ENCODE measurements at regions not wholly inside any gene's neighbourhood (a gene's known extent, or its start where the extent isn't known, plus 50 kb on each side); places are given as distances from the start of the nearest gene placed in this dataset.

GRCh38 chr6:14715076-14715475, 530.8 kb upstream of the JARID2 start:
- TF ChIP-seq, protein P1, sequence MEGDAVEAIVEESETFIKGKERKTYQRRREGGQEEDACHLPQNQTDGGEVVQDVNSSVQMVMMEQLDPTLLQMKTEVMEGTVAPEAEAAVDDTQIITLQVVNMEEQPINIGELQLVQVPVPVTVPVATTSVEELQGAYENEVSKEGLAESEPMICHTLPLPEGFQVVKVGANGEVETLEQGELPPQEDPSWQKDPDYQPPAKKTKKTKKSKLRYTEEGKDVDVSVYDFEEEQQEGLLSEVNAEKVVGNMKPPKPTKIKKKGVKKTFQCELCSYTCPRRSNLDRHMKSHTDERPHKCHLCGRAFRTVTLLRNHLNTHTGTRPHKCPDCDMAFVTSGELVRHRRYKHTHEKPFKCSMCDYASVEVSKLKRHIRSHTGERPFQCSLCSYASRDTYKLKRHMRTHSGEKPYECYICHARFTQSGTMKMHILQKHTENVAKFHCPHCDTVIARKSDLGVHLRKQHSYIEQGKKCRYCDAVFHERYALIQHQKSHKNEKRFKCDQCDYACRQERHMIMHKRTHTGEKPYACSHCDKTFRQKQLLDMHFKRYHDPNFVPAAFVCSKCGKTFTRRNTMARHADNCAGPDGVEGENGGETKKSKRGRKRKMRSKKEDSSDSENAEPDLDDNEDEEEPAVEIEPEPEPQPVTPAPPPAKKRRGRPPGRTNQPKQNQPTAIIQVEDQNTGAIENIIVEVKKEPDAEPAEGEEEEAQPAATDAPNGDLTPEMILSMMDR (IDR thresholded peaks at IDR 0.05; ENCODE audit: low read depth, low read length, poor library complexity, severe bottlenecking): no peak
- TF ChIP-seq EZH2phosphoT487 (IDR thresholded peaks at IDR 0.05; ENCODE audit: borderline replicate concordance, low read length): no peak
